ENCODE measurements at regions not wholly inside any gene's neighbourhood (a gene's known extent, or its start where the extent isn't known, plus 50 kb on each side); places are given as distances from the start of the nearest gene placed in this dataset.

GRCh38 chr5:17727098-17727497 lies 92.8 kb downstream of the TAF11L14 start:
- TF ChIP-seq EZH2 (IDR thresholded peaks at IDR 0.05; ENCODE audit: low read length), result no peak
- no peak for TF ChIP-seq CTCF (optimal IDR thresholded peaks at IDR 0.05 in 1 of 3, IDR thresholded peaks at IDR 0.05 in 1 of 3, conservative IDR thresholded peaks at IDR 0.05 in 1 of 3; ENCODE audit: extremely low read depth in 1 of 3, insufficient read depth in 2 of 3, low read length in 3 of 3)
